GM12874 (cell line): ENCODE measurements at regions not wholly inside any gene's neighbourhood (a gene's known extent, or its start where the extent isn't known, plus 50 kb on each side); places are given as distances from the start of the nearest gene placed in this dataset.
A peak's percentile ranks its signal among the peaks of the same experiment; 100 is the strongest.

Experiments
- TF ChIP-seq, protein P1 (sequence below): IDR thresholded peaks from 2 replicates; pipeline ENCODE4 v1.5.1; 2011; ENCODE audit warnings: low read depth, mild to moderate bottlenecking, control low read depth, low read length, moderate library complexity; ENCODE audit not compliant: insufficient read depth

DNA sequence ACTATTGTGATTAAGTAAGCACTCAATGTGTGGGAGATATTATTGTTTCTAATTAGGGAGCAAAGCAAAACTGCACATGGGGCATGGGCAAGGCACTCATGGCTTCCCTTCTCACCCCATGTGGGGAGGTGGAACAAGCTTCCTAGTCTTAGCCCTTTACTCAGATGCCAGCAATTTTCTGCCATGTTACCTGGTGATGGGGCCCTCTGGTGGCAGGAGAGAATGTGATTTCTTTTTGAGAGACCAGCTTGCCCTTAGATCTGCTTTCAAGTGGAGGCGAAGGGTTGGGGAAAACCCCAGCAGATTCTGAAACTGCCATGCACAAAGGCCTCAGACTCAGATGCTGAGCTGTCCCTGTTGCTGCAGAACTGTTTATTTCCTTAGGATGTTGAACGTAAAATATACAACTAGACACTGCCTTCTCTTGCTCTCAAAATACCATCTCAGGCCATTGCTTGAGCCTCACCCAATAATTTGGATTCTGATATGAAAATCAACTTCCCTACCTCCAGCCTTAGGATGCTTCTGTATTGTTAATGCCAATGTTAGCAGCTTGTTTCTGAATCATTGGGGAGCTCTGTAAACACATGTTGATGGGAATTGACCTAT is 130.2 kb upstream of the TPRG1 start:
- TF ChIP-seq, protein P1, sequence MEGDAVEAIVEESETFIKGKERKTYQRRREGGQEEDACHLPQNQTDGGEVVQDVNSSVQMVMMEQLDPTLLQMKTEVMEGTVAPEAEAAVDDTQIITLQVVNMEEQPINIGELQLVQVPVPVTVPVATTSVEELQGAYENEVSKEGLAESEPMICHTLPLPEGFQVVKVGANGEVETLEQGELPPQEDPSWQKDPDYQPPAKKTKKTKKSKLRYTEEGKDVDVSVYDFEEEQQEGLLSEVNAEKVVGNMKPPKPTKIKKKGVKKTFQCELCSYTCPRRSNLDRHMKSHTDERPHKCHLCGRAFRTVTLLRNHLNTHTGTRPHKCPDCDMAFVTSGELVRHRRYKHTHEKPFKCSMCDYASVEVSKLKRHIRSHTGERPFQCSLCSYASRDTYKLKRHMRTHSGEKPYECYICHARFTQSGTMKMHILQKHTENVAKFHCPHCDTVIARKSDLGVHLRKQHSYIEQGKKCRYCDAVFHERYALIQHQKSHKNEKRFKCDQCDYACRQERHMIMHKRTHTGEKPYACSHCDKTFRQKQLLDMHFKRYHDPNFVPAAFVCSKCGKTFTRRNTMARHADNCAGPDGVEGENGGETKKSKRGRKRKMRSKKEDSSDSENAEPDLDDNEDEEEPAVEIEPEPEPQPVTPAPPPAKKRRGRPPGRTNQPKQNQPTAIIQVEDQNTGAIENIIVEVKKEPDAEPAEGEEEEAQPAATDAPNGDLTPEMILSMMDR, result peak; percentile 53

DNA sequence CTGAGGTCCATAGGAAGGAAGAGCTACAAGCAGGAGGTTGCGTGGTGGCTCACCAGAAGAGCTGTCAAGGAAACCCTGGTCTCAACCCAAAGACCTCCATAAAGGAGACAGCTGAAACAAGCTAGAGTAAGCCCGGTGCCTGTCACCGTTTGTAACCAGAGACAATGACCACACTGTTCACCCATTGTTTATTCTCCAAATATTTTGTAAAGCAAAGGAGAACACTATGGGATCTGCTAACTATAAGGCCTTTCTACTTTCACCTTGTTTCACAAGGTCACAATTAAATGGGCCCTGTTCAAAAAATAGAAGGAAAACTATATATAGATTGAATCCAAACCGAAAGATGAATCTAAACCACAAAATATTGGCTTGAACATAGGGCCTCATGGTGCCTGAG is 128.9 kb upstream of the TPRG1 start:
- TF ChIP-seq, protein P1, result no peak

DNA sequence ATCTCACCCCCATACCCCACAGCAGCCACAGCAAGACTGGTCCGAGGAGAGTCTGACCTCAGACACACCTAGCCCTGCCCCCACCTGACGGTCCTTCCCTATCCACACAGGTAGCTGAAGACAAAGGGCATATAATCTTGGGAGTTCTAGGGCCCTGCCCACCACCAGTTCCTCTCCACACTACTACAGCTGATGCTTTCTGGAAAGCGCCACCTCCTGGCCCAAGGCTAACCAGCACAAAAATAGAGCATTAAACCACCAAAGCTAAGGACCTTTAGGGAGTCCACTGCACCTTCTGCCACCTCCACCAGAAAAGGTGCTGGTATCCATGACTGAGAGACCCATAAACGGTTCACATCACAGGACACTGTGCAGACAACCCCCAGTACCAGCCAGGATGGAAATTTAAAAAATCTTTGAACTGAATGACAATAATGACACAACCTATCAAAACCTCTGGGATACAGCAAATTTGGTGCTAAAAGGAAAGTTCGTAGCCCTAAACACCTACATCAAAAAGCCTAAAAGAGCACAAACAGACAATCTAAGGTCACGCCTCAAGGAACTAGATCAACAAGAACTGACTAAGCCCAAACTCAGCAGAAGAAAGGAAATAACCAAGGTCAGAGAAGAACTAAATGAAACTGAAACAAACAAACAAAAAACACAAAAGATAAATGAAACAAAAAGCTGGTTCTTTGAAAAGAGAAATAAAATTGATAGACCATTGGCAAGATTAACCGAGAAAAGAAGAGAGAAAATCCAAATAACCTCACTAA is 122.1 kb upstream of the TPRG1 start:
- TF ChIP-seq, protein P1, result peak; percentile 29; the same call in 1 of the 2 replicates

DNA sequence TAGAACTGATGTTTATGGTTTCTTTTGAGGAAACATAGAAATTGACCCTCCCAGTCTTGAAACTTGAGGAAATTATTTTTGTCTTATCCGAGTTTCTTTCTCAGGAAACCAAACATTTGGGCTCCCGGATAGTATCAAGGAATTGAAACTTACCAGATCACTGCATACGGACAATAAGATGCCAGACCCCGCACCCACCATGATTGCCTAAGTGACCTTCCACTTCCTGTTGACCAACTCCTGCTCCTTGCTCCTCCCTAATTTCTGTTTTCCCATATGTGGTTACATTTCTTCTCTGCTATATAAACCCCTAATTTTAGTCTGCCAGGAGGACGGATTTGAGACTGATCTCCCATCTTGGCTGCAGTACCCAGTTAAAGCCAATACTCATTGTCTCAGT is 118.4 kb upstream of the TPRG1 start:
- TF ChIP-seq, protein P1, result no peak

DNA sequence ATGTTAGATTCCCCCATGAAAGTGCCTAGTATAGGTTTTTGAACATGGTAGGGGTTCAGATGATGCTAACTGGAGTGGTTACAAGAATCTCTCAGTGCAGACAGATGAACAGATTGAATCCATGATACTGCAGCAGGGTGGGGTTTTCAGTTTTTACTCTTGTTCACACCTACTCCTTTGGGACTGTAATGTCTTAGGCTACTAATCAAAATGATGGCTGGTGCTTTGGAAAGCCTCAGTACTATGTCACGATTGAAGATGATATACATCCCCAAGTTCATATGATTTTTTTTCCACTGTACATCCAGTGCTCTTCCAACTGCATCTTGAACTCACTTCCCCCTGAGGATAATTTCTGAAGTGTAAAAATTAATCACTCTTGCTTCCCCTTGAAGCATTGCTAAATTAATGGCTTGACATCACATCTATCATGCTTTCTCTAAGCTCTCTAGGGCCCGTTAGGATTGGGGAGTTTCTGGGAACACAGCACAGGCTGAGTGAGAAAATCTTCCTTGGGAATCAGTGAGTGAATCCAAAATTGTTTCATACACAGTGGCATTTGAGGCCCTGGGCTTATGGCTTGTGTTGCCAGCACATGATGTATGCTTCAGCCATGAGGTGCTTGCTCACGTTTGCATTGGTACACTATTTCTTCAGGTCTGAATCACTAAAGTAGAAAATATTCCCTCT is 115.0 kb upstream of the TPRG1 start:
- TF ChIP-seq, protein P1, result no peak

DNA sequence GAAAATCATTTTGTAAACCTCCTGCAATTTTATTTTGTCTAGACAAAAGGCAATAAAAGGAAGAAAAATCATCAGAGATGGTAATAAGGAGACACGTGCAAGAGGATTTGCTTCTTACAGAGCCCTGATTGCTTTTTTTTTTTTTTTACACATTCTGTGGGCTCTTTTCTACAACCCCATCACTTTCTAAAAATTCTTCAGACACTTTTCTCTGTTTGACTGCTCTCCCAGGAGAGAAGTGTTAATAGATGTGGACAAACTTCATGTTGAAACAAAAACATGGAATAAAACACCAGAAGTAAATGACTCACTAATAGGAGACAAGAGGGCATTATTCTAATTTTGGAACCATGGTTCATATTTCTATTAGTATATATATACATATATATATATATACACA is 114.4 kb upstream of the TPRG1 start:
- TF ChIP-seq, protein P1, result no peak

DNA sequence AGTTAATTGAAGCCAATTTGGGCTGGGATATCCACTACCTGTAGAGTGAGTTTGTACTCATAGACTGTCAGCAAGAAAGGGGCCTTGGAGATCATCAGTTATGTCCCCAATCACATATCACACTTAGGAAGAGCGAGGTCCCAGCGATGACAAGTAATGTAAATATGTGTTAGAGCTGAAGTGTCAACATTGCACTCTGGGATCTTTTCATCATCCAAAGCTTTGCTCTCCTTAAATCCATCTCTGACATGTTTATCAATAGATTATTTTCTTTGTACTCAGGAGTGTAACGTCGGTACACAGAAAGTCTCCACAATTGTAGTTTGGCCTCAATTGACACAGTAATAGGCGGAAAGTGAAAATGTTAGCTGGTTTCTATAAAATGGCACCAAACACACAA is 113.7 kb upstream of the TPRG1 start:
- TF ChIP-seq, protein P1, result no peak
